ENCODE measurements at regions not wholly inside any gene's neighbourhood (a gene's known extent, or its start where the extent isn't known, plus 50 kb on each side); places are given as distances from the start of the nearest gene placed in this dataset.

GRCh38 chr2:224241001-224241400 lies 160.9 kb downstream of the FAM124B start:
- H3K4me2 ChIP-seq: no peak overlapping the region
- TF ChIP-seq EZH2 (IDR thresholded peaks at IDR 0.05) (no peak), EZH2phosphoT487 (IDR thresholded peaks at IDR 0.05) (no peak), CTCF (IDR thresholded peaks at IDR 0.05) (no peak)
- no peak overlapping the region for H3K27ac ChIP-seq
- no peak overlapping the region for H3K9ac ChIP-seq
- Mint-ChIP-seq H3K27ac (no peak overlapping the region), H3K4me1 (no peaks in the 10 kb centered on the region), H3K4me3 (no peak overlapping the region), H3K36me3 (no peaks in the 10 kb centered on the region), H3K9me3 (no peaks in the 10 kb centered on the region), H3K27me3 (ENCODE audit: insufficient read depth, low read depth) (no peaks in the 10 kb centered on the region)
- no peaks in the 10 kb centered on the region for H3F3A ChIP-seq (ENCODE audit: low read depth)
- no peaks in the 10 kb centered on the region for H3K79me2 ChIP-seq (ENCODE audit: low read depth)
- no peak for DNase-seq (ENCODE audit: low spot score)
- H3K4me1 ChIP-seq: no peaks in the 10 kb centered on the region
- no peak overlapping the region for H3K4me3 ChIP-seq
- no peak overlapping the region for H2AFZ ChIP-seq (replicated peaks)
- H3K36me3 ChIP-seq: no peaks in the 10 kb centered on the region
- no peaks in the 10 kb centered on the region for H3K27me3 ChIP-seq
- H4K20me1 ChIP-seq (ENCODE audit: low read depth): no peaks in the 10 kb centered on the region
- H3K9me3 ChIP-seq (ENCODE audit: low read depth): no peaks in the 10 kb centered on the region

- H3K27me3 Mint-ChIP-seq (ENCODE audit: insufficient read depth, low read depth): peaks cover 2% of the 10 kb centered on the region
- H3K9me3 Mint-ChIP-seq: no peaks in the 10 kb centered on the region
- H2AFZ ChIP-seq (replicated peaks): no peak overlapping the region
Measured at GRCh38 chr2:224223851-224224555, 177.9 kb downstream of the FAM124B start.

GRCh38 chr2:224222974-224223373 lies 178.9 kb downstream of the FAM124B start:
- no peaks in the 10 kb centered on the region for H3K27me3 Mint-ChIP-seq (ENCODE audit: insufficient read depth, low read depth)
- H3K9me3 ChIP-seq (ENCODE audit: low read depth): no peaks in the 10 kb centered on the region
- no peaks in the 10 kb centered on the region for H3K27me3 ChIP-seq
- no peak overlapping the region for H3K27ac ChIP-seq
- no peak overlapping the region for H3K9ac ChIP-seq
- peaks cover 4% of the 10 kb centered on the region for H3F3A ChIP-seq (ENCODE audit: low read depth)
- no peaks in the 10 kb centered on the region for H4K20me1 ChIP-seq (ENCODE audit: low read depth)
- H3K4me1 Mint-ChIP-seq: peaks cover 7% of the 10 kb centered on the region
- H3K4me3 ChIP-seq: no peak overlapping the region
- H3K4me1 ChIP-seq: peaks cover 16% of the 10 kb centered on the region
- H2AFZ ChIP-seq (replicated peaks): peak overlapping the region; percentile 98
- no peaks in the 10 kb centered on the region for H3K79me2 ChIP-seq (ENCODE audit: low read depth)
- DNase-seq (ENCODE audit: low spot score): no peak
- H3K4me2 ChIP-seq: no peak overlapping the region
- H3K36me3 Mint-ChIP-seq: no peaks in the 10 kb centered on the region
- H3K36me3 ChIP-seq: no peaks in the 10 kb centered on the region
- no peak overlapping the region for H3K4me3 Mint-ChIP-seq
- TF ChIP-seq EZH2 (IDR thresholded peaks at IDR 0.05) (no peak), CTCF (IDR thresholded peaks at IDR 0.05) (no peak), EZH2phosphoT487 (IDR thresholded peaks at IDR 0.05) (no peak)
- H3K27ac Mint-ChIP-seq: no peak overlapping the region
- no peaks in the 10 kb centered on the region for H3K9me3 Mint-ChIP-seq

More at GRCh38 chr2:224223851-224224555, 177.9 kb downstream of the FAM124B start:
- no peaks in the 10 kb centered on the region for H3K36me3 Mint-ChIP-seq
- Histone ChIP-seq H3K9ac (no peak overlapping the region), H3K36me3 (no peaks in the 10 kb centered on the region), H3K9me3 (ENCODE audit: low read depth) (no peaks in the 10 kb centered on the region), H3K4me3 (no peak overlapping the region), H3K27ac (no peak overlapping the region), H3K27me3 (no peaks in the 10 kb centered on the region), H4K20me1 (ENCODE audit: low read depth) (no peaks in the 10 kb centered on the region), H3F3A (ENCODE audit: low read depth) (peaks cover 4% of the 10 kb centered on the region), H3K79me2 (ENCODE audit: low read depth) (no peaks in the 10 kb centered on the region), H3K4me1 (peaks cover 16% of the 10 kb centered on the region), H3K4me2 (no peak overlapping the region)
- H3K4me3 Mint-ChIP-seq: no peak overlapping the region
- no peak overlapping the region for H3K27ac Mint-ChIP-seq
- TF ChIP-seq EZH2 (IDR thresholded peaks at IDR 0.05): no peak
- no peak for TF ChIP-seq CTCF (IDR thresholded peaks at IDR 0.05)
- DNase-seq (ENCODE audit: low spot score): no peak
- peaks cover 9% of the 10 kb centered on the region for H3K4me1 Mint-ChIP-seq
